ENCODE measurements at regions not wholly inside any gene's neighbourhood (a gene's known extent, or its start where the extent isn't known, plus 50 kb on each side); places are given as distances from the start of the nearest gene placed in this dataset.

DNA sequence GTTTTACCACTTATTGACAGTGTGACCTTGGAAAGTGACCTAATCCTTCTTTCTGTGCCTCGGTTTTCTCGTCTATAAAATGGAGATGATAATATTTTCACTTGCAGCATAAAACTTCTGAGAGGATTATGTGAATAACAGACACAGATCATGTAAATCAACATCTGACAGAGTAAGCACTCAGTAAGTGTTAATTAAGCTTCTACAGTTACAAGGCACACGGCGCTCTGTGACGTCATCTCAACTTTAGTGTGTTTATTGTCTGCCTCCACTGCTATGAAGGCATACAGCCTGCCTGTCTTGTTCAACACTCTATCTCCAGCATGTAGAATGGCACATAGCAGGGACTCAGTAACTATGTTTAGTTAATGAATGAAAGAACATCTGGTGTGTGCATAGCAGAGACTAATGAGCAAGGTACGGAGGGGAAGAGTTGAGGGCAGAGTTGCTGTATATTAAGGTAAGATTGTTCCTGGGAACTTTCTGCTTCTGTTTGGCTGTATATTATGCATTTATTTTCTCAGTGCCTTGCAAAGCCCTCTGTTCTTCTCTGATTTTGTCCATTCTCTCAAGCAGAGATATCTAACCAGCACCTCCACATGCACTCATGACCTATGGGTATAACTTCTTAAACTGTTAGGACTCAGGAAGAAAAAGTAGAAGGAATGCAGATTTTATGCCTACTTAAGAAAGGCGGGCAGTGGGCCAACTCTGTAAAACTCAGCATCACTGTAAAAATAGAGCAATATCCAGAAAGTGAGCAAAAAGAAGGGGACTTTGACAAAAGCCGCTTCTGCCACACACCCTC is 66.4 kb upstream of the STMND1 start:
- no peak for FAIRE-seq
- TF ChIP-seq, protein P1, sequence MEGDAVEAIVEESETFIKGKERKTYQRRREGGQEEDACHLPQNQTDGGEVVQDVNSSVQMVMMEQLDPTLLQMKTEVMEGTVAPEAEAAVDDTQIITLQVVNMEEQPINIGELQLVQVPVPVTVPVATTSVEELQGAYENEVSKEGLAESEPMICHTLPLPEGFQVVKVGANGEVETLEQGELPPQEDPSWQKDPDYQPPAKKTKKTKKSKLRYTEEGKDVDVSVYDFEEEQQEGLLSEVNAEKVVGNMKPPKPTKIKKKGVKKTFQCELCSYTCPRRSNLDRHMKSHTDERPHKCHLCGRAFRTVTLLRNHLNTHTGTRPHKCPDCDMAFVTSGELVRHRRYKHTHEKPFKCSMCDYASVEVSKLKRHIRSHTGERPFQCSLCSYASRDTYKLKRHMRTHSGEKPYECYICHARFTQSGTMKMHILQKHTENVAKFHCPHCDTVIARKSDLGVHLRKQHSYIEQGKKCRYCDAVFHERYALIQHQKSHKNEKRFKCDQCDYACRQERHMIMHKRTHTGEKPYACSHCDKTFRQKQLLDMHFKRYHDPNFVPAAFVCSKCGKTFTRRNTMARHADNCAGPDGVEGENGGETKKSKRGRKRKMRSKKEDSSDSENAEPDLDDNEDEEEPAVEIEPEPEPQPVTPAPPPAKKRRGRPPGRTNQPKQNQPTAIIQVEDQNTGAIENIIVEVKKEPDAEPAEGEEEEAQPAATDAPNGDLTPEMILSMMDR (IDR thresholded peaks at IDR 0.05; ENCODE audit: insufficient read depth, missing control alignments) = no peak
- DNase-seq (ENCODE audit: insufficient read length, low spot score) = no peak

DNA sequence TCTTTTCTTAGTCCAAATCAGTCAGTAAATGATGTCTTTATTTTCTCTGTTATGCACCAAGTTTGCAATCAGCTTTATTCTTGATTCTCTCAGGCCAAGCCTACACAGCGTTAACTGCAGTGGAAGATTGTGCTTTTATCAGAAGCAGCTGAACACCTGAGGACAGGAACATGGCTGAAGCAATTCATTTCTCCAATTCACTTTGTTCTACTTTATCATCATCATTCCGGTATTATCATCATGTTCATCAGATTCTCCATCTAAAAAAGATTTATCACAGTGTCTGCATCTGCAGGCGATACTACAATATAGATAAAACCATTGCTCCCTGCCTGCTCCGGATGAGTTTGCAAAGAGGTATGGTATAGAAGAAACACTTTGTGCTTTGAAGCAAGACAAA is 68.1 kb upstream of the STMND1 start:
- TF ChIP-seq, protein P1 (IDR thresholded peaks at IDR 0.05; ENCODE audit: insufficient read depth, missing control alignments) = no peak
- DNase-seq (ENCODE audit: insufficient read length, low spot score) = no peak
- FAIRE-seq = no peak

DNA sequence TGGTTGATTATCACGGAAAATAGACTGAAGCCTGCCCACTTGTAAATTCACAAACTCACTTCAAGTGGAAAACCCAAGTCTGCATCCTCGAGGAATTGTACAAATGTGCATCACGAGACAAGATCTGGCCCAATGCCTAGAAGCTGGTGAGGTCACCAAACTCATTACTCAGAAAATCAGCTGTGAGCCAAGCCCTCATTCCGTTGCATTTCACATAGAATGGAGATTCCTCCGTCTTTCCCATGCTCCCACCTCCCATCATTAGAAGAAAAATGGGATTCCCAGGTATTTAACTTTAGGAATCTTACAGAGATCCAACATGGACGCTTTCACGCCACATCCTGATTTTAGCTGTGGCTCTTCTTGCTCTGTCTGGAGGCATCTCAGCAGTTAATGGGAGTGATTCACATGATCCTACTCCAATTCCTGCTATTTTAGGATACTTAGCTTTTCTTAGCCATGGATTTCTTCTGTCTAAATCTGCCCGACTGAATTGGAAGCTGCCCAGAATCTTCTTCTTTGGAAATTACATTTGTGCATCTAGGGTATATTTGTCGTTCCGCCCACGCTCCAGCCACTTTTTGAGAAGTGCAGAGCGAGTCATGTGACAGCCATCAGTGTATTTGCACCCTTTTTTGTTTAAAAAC is 68.7 kb upstream of the STMND1 start:
- no peak for FAIRE-seq
- DNase-seq (ENCODE audit: insufficient read length, low spot score) = no peak
- TF ChIP-seq, protein P1 (IDR thresholded peaks at IDR 0.05; ENCODE audit: insufficient read depth, missing control alignments) = no peak

DNA sequence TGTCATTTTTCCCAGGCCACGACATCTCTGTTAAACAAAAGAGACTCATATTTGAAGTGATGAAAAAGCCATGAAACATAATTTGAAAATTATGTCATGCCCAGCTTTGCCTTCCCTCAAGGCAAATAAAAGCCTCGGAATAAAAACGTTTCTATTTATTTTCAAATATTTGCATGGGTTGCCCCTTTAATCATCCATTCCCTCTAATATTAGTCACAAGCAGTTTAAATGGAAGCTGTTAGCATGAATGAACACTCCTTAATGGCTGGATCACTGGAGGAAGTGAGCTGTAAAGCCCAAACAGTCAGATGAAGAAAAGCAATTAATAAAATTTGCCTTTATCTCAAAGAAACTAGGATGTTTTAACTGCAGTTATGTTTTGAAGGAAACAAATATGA is 69.3 kb upstream of the STMND1 start:
- no peak for DNase-seq (ENCODE audit: insufficient read length, low spot score)
- FAIRE-seq = no peak
- TF ChIP-seq, protein P1 (IDR thresholded peaks at IDR 0.05; ENCODE audit: insufficient read depth, missing control alignments) = no peak

DNA sequence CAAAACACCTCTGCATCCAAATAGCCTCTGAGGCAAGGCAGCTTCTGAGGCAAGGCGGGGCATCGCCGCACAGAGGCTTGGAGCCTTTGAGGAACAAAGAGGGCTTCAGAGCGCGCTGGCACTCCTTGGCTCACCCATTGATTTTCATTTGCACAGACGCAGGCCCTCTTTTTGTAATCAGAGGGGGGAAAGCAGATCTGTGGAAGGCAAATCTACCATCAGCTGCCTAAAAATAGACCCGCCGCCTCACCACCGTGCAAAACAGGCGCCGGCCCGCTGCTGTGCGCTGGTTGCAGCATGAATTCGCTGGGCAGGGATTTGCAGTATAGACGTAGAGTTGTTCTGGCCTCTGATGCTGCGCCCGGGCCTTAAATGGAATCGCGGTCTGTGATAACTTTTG is 69.9 kb upstream of the STMND1 start:
- FAIRE-seq = no peak
- TF ChIP-seq, protein P1 (IDR thresholded peaks at IDR 0.05; ENCODE audit: insufficient read depth, missing control alignments) = no peak

DNA sequence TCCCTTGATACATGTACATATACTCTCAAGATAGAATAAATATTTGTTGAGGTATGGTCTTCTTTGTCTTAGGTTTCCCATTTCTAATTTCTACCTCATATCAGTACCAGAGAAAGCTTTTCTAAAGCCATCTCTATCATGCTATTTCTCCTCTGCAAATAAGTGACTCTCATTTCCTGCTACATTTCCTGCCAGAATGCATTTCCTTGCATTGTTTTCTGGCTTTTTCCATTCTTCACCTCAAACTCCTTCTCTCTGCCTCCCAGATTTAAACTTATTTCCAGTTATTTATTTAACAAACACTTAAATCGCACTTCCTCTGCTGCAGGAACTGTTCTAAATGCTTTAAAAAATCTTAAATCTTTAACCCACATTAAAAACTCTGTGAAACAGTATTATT is 74.4 kb upstream of the STMND1 start:
- FAIRE-seq (no peak), DNase-seq (ENCODE audit: insufficient read length, low spot score) (no peak)
- TF ChIP-seq, protein P1 (IDR thresholded peaks at IDR 0.05; ENCODE audit: insufficient read depth, missing control alignments) = no peak

More for the DNA sequence above, 69.9 kb upstream of the STMND1 start:
- DNase-seq (ENCODE audit: insufficient read length, low spot score) = no peak

DNA sequence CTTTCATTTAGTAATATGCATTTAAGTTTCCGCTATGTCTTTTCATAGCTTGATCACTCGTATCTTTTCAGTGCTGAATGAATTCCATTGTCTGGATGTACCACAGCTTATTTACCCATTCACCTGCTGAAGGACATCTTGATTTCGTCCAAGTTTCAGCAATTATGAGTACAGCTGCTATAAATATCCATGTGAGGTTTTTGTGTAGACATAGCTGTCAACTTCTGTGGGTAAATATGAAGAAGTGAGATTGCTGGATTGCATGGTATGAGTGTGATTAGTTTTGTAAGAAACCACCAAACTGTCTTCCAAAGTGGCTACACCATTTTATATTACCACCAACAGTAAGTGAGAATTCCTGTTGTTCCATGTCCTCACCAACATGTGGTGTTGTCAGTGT is 79.2 kb upstream of the STMND1 start:
- TF ChIP-seq, protein P1 (IDR thresholded peaks at IDR 0.05; ENCODE audit: insufficient read depth, missing control alignments) = no peak
- FAIRE-seq (no peak), DNase-seq (ENCODE audit: insufficient read length, low spot score) (no peak)

All from D721Med (cell line).